SK-N-MC (cell line): ENCODE measurements at regions not wholly inside any gene's neighbourhood (a gene's known extent, or its start where the extent isn't known, plus 50 kb on each side); places are given as distances from the start of the nearest gene placed in this dataset.

ENCODE experiments used
- EZH2 ChIP-seq: fragments of 200-600 bp; sonication (generic); IDR thresholded peaks from one replicate; pipeline ENCODE4 v1.6.1; 2017; ENCODE audit warnings: antibody characterized with exemption
- POLR2AphosphoS5 ChIP-seq: IDR thresholded peaks from 2 replicates; pipeline ENCODE4 v1.6.1; 2012; ENCODE audit warnings: mild to moderate bottlenecking, low read depth, low read length, borderline replicate concordance

- TF ChIP-seq EZH2: no peak
- TF ChIP-seq POLR2AphosphoS5: no peak
Observed at GRCh38 chr14:30332374-30332773, 226.6 kb upstream of the G2E3 start.
